RPMI7951 (cell line): ENCODE measurements at regions not wholly inside any gene's neighbourhood (a gene's known extent, or its start where the extent isn't known, plus 50 kb on each side); places are given as distances from the start of the nearest gene placed in this dataset.

Source experiments
- DNase-seq: peaks from one replicate; pipeline ENCODE4 v3.0.0-alpha.2; 2012; ENCODE audit warnings: low read depth

DNA sequence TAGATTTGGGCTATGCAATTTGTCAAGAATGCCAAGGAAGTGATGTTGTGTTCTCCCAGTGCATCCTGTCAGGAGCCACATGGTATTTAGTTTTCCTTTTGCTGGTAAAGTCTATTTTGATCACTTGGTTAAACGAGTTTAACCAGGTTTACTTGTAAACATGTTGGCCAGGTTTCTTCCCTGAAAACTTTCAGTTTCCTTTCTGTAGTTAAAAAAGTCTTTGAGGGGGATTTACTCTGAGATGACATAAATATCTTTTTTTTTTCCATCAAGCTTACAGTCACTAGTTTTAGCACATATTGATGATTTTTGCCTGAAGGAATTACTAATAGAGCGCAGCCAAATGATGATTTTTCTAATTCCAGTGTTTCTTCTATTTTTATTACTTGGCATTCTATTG lies 320.5 kb downstream of the PHF14 start:
- no peak for DNase-seq

DNA sequence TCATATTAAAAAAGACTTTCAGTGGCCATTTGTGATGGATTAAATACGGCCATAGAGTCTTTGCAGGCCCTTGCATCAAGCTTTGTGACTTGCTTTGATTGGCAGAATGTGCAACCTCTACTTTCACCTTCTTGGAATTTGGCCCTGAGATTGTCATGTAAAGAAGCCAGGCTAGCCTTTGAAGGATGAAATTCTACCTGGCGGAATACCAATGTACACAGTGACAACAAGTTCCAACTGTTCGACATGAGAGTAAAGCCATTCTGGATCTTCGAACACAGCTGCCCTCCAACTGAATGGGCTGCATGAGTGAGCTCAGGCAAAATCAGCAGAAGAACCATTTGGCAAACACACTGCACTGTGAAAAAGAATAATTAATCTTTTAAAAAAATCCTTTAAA lies 321.3 kb downstream of the PHF14 start:
- no peak for DNase-seq

DNA sequence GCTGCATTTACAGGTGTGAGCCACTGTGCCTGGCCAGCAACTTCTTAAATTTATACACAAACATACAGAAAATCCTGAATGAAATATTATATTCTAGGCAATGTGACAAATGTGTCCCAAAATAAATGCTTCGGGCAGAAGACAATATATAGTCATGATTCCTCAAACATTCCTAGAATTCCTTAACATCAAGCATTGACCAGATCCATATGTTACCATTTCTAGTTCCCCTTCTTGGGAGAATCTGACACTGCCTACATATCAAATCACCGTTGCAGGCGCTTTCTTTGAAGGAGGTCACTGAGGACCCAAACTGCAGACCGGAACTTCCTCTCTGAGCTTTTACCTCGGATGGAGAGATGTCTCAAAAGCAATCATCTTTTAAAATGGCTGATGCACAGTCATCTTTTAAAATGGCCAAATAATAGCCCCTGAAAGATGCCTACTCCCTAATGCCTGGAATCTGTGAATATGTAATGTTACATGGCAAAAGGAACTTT lies 323.5 kb downstream of the PHF14 start:
- DNase-seq: no peak

DNA sequence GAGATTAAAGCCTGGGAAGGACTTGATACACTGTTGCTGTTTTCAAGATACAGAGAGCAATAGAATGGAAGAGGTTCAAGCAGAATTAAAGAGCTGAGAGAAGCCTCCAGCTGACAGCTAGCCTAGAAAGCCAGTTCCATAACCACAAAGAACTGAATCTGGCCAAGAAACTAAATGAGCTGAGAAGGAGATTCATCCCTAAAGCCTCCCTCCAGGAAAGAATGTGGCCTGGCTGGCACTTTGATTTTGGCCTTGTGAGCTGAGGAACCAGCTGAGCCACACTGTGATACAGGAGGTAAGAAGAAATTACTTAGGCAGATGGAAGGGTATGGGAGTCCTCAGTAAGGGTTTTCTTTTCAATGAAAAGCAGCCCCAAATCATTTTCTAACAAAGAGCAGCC lies 324.1 kb downstream of the PHF14 start:
- DNase-seq: no peak

DNA sequence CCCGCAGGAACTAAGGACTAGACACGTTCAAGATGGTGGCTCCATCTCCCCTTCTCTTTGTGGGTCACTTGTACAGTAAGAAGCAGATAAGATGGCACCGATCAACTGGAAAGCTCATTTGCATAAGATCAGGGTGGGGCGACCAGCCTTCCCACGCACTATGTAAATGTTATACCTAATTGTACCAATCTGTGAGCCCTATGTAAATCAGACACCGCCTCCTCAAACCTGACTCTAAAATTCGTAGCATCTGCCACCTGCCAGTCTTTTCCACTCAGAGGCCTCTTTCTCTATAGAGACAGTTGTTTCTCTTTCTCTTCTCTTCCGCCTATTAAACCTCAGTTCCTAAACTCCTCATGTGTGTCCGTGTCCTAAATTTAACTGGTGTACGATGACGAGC lies 324.5 kb downstream of the PHF14 start:
- DNase-seq: no peak

DNA sequence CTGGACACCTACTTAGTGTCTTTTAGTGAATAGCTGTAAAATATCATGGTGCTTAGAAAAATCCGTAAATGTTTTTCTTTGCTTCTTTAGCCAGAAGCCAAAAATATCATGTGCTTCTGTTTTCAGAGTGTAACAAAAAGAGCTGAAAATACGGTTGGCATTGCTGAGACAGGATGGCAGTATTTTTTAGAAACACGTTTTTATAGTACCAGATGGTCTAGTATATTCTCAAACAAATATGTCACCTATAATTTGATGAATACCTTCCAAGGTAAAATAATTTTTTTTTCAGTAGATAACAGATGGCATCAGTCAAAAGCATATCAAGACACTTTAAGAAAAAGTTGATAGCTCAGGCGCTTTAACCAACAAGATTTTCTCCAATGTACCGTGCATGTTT lies 326.6 kb downstream of the PHF14 start:
- no peak for DNase-seq

DNA sequence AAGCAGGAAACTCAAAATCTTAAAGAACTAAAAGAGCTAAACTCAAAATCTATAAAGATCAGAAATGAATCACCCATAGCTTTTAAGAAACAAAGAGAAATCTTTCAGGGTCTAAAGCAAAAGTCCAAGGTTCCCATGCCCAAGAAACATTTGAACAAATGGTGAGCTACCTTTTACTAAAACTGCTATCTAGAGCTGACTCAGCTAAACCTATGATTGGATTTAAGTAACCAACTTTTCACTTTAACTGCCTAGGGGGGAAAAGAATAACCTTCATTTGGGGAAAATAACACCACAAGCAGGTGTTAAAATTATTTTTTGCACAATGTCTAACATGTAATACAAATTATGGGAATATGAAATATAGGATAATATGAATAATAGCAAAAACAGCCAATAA lies 328.4 kb downstream of the PHF14 start:
- no peak for DNase-seq

DNA sequence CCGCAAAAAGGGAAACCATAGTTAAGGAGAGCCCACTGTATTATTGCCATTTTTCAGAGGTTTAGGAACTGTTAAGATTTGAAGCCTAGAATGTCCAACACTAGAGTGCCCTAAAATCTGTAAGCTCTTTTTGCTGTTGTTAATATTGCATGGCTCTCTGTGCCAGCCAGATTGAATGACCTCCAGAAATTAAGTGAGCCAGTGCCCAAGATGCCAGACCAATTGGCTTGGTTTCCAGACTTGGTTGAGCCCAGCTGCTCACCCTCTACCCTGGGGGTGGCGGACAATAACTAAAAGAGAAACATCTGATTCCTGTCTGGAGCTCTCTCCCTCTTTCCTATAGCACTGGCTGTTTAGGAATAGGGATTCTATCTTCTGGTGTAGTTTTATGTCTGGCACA lies 340.1 kb downstream of the PHF14 start:
- DNase-seq: no peak

DNA sequence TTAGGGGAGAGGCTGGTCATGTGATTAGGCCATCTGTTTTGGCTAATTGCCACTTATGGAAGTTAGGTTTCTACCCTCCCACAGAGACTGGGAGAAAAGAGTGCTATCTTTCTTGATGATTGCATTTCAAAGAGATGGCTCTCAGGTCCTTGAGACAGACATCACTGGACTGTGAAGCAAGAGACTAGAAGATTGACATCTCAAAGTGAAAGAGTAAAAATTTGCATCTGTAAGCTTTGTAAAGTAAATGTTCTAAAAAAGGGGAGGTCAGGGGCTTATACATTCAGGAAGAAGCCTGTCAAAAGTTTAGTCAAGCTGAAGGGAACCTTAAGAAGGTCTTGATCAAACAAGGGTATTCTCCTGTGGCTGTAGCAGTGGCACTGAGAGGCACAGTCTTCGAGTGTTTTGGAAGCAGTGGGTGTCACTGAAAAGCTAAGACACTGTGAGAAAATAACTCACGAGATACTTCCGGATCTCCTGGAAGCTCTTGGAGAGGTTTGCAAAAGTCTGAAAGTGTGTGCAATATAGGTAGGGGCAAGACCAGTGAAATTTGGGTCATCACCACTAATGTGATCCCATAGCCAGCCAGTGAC lies 342.1 kb downstream of the PHF14 start:
- no peak for DNase-seq

DNA sequence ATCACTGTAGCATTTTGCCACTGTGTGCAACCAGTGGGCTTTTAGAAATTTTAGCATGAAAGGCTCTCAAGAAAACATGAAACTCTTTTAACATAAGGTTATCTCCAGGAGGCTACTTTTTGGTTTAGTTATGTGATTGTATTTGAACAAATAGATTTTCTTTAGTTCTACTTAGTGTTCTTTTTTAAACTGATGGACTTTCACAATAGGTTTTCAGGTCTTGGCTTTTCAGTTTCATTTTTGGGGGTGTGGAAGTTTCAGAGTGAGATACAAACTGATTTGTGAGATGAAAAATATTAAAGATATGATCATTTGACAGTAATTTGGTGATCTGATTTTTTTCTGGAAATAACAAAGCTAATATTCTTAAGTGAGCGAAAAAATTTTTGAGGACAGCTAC lies 344.1 kb downstream of the PHF14 start:
- no peak for DNase-seq

DNA sequence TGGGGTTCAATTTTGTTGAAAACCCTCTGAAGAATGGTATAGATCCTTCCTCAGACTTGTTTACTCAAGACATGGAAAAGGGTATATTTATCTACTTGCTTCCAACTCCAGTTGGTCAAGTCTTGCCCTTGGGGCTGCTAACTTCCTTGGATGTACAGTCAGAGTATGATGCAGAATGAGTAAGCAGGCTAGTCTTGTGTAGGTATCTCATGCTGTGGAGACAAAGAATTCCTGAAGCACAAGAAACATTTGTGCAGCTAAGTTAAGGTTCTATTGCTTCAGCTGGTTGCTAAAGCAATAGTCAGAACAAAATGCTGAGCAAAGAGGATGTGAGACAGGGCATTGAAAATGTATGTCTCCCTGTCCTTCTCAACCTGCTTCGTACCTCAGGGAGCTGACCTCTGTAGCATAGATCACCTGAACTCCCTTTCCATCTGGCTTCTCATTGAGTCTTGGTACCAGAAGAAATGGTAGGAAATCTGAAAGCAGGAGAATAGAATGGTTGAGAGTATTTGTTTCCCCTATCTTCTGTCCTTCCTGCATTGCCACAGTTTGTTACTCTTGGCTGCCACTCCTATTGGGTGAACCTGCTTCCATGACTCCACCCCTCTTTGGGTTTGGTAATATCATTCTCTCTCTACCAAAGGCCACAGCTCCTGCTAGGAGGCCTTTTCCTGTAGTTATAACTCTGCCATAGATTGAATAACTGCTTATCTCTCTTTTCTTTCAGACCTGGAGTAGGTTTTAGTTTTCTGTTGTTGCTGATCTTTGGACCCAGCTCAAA lies 346.0 kb downstream of the PHF14 start:
- peak; percentile 9 for DNase-seq
